EH (cell line): ENCODE measurements at regions not wholly inside any gene's neighbourhood (a gene's known extent, or its start where the extent isn't known, plus 50 kb on each side); places are given as distances from the start of the nearest gene placed in this dataset.

Source experiments
- DNase-seq: peaks from one replicate; pipeline ENCODE4 v3.0.0-alpha.2; 2015; ENCODE audit warnings: low read depth

GRCh38 chr4:116872308-116872707 is 213.1 kb downstream of the TRAM1L1 start:
- no peak for DNase-seq

GRCh38 chr4:116870686-116871085 is 214.7 kb downstream of the TRAM1L1 start:
- DNase-seq = no peak

GRCh38 chr4:116866106-116866505 is 219.3 kb downstream of the TRAM1L1 start:
- no peak for DNase-seq

GRCh38 chr4:116862592-116862991 is 222.8 kb downstream of the TRAM1L1 start:
- DNase-seq = no peak

- DNase-seq = no peak
These were observed 224.5 kb downstream of the TRAM1L1 start for GRCh38 chr4:116860891-116861290.

GRCh38 chr4:116849620-116850019 is 235.8 kb downstream of the TRAM1L1 start:
- no peak for DNase-seq

DNA sequence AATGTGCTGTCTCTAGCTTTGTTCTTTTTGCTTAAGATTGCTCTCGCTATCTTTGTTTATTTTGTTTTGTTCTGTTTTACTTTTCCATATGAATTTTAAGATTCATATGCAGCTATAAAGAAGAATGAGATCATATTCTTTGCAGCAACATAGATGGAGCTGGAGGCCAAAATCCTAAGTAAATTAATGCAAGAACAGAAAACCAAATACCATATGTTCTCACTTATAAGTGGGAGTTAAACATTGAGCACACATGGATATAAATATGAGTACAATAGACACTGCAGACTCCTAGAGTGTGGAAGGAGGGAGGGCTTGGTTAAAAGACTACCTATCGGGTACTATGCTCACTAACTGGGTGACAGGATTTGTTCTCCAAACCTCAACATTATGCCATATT is 237.8 kb downstream of the TRAM1L1 start:
- no peak for DNase-seq

DNA sequence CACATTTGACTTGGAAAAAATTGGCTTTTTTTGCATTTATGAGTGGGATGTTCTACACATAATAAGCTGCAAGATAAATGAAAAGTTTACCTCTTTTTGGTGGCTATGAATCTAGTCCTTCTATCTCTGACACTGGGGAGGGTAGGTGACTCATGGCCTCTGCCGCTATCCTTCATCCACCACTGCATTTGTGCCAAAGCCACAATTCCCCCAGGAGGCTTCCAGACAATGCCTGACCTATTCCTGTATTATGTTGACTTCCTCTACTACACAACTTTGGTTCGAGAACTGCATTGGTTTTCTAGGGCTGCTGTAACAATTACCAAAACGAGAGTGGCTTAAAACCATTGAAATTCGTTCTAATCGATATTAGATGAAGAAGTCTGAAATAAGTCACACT is 245.6 kb downstream of the TRAM1L1 start:
- no peak for DNase-seq

GRCh38 chr4:116838609-116839008 is 246.8 kb downstream of the TRAM1L1 start:
- no peak for DNase-seq

- no peak for DNase-seq
These were observed 256.2 kb downstream of the TRAM1L1 start for GRCh38 chr4:116829187-116829586.

DNA sequence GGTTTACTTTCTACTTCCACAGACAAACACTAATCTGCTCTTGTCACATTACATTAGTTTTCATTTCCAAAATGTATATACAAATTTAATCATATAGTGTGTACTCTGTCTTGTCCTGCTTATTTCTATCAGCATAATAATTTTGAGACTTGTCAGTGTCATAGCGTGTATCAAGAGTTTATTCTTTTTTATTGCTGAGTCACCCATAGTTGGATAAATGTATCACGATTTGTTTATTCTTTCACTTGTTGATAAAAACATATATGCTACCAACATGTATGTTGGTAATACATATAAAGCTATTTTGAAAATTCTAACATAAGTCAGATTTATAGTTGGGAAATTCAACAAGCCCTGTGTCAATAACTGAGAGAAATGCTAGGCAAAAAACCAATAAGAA is 261.2 kb downstream of the TRAM1L1 start:
- DNase-seq = no peak

GRCh38 chr4:116811730-116812129 is 273.6 kb downstream of the TRAM1L1 start:
- DNase-seq = no peak

- no peak for DNase-seq
These were observed 289.4 kb downstream of the TRAM1L1 start for GRCh38 chr4:116796022-116796421.

GRCh38 chr4:116788723-116789122 is 296.7 kb downstream of the TRAM1L1 start:
- no peak for DNase-seq

- no peak for DNase-seq
These were observed 330.3 kb downstream of the TRAM1L1 start for GRCh38 chr4:116755051-116755450.

DNA sequence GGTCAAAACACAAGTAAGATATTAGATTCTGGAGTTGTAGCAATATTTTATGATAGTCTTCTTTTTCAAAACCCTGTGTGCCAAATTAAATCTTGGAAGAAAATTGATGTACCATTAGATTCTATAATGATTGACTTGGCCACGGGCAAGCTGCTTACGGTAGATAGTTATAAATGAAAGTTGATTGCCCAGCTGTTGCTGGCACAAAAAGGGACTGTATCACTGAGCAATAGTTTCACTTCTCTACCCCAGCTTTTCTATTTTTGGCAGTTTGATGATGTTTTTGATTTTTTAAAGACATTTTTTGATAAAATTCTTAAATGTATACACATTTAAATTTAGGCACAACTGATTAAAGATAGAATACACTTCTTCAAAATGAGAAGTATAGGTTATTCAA is 333.3 kb downstream of the TRAM1L1 start:
- DNase-seq = no peak

DNA sequence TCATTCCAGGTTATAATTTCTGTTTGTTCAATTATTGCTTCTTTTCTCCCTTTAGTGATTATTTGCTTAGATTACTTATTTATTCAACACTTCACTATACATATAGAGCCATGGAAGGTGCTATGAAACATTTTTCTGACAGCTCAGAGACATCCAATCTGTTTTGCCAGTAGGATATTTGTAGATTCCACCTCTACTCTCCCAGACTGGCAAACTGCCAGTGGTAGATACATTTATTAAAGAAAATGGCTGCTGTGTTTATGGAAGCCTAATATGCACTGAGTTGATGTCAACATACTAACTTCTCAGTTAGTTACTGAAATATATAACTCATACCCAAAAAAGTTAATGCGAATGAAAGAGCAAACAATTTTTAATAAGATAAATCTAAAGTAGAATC is 348.6 kb downstream of the TRAM1L1 start:
- DNase-seq = no peak

- DNase-seq = no peak
These were observed 351.2 kb downstream of the TRAM1L1 start for GRCh38 chr4:116734178-116734577.

DNA sequence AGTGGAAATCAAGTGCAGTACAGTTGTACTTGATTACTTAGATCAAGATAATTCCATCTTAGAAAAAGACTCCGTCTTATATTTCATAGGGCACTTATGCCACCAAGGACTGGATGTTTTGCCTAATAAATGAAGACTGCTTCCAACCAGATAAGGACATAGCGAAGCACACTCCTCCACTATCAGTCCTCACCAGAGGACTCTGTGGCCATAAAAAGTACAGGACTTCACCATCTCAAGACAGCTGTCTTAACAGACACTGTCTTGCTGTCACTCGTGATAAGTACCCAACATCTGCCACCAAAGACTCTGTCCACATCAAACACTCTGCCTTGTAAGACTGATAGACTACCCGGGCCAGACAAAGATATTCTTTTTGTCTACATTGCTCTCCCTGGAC is 352.0 kb downstream of the TRAM1L1 start:
- no peak for DNase-seq

DNA sequence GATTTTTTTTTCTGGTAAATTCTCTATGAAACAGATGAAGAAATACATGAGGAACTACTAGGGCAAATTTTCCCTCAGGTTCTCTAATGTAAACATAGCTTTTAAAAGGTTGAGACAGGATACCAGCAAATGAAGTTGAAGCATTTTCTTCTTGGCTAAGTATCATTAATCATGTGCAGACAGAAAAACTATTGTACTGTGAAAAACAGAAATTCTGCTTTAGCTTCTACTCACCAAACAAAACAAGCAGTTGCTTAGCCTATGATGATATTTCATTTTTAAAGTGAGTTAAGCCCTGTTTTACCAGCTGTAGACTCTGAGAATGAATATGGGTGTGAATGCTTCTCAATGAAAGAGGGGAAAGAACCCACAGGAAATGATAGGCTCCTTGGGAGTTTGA is 358.9 kb downstream of the TRAM1L1 start:
- DNase-seq = no peak

DNA sequence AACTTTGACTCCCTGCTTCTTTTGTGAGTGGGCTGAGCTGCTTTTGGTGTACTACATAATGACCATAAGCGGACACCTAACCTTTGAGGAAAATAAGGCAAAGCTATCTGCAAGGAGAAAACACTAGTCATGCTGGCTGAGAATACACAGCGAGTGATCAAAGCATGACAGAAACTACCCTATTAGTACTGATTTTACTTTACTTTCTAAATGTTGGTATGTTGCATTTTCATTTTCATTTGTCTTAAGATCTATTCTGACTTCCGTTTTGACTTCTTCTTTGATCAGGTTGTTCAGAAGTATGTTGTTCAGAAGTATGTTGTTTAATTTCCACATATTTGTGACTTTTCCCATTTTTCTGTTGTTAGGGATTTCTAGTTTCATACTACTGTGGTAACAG is 361.1 kb downstream of the TRAM1L1 start:
- DNase-seq = no peak

GRCh38 chr4:116705466-116705865 is 379.9 kb downstream of the TRAM1L1 start:
- DNase-seq = no peak

GRCh38 chr4:116702949-116703348 is 382.4 kb downstream of the TRAM1L1 start:
- DNase-seq = no peak

DNA sequence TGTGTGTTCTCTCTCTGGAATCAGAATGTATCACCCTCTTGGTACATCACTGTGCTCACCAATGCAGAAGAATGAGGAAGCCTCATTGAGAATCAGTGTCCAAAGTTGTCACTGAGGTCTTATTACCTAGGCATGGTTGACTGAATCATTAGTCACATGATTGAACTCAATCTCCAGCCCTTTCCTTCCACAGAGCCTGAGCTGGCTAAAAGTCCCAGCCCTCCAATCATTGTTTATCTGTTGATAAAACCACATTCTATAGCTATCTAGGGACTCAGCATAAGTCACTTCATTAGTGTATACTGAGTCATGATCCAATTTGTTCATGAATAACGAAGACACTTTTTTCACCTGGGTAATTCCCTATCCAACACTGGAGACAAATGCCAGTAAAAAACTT is 396.8 kb downstream of the TRAM1L1 start:
- DNase-seq = no peak

GRCh38 chr4:116668190-116668589 is 417.2 kb downstream of the TRAM1L1 start:
- DNase-seq = no peak
